PC-3 (cell line): ENCODE measurements at regions not wholly inside any gene's neighbourhood (a gene's known extent, or its start where the extent isn't known, plus 50 kb on each side); places are given as distances from the start of the nearest gene placed in this dataset.

Experiments
- ATAC-seq: fragments of 200-7000 bp; cut with Tn5 transposase; 2 replicates; pipeline ENCODE4 v1.9.1; 2020; ENCODE audit warnings: mild to moderate bottlenecking, moderate library complexity
- BruUV-seq: library from RNA; stranded (reverse); fragments of 400-500 nt; replicated peaks from 2 replicates; lab custom pipeline; 2021; lab: Mats Ljungman, UMichigan
- CTCF ChIA-PET: fragments of 300-600 bp; sonication (Branson Sonifier 250); formaldehyde crosslinking; loops from one replicate; lab custom pipeline; 2022; ENCODE audit warnings: antibody characterized with exemption; lab: Charles Lee
- POLR2A ChIA-PET: fragments of 300-600 bp; sonication (Branson Sonifier 250); formaldehyde crosslinking; loops from one replicate; lab custom pipeline; 2022; ENCODE audit warnings: antibody characterized with exemption; ENCODE audit not compliant: unreplicated experiment; lab: Charles Lee
- DNase-seq: peaks from one replicate; pipeline ENCODE4 v3.0.0-alpha.2; 2015
- H2AFZ ChIP-seq: fragments of 300-600 bp; sonication (generic); 2 replicates; pipeline ENCODE4 v1.6.0; 2016; ENCODE audit warnings: antibody characterized with exemption, low read length
- H3F3A ChIP-seq: fragments of 300-600 bp; sonication (generic); one replicate; pipeline ENCODE4 v1.6.0; 2017; ENCODE audit warnings: antibody characterized with exemption, low read length, control low read depth, mild to moderate bottlenecking; ENCODE audit not compliant: unreplicated experiment
- H3K27ac ChIP-seq: fragments of 300-600 bp; sonication (generic); 2 replicates; pipeline ENCODE4 v1.5.1; 2016; ENCODE audit warnings: mild to moderate bottlenecking, low read length
- H3K27me3 ChIP-seq: fragments of 300-600 bp; sonication (generic); 2 replicates; pipeline ENCODE4 v1.6.1; 2016; ENCODE audit warnings: low read length, mixed read lengths
- H3K36me3 ChIP-seq: fragments of 300-600 bp; sonication (generic); 2 replicates; pipeline ENCODE4 v1.6.1; 2016; ENCODE audit warnings: low read depth, mixed run types, low read length, mixed read lengths
- H3K4me1 ChIP-seq: fragments of 300-600 bp; sonication (generic); 2 replicates; pipeline ENCODE4 v1.5.1; 2016; ENCODE audit warnings: low read length; ENCODE audit not compliant: insufficient read depth
- H3K4me2 ChIP-seq: fragments of 300-600 bp; sonication (generic); 2 replicates; pipeline ENCODE4 v1.6.0; 2016; ENCODE audit warnings: low read length
- H3K4me3 ChIP-seq: fragments of 300-600 bp; sonication (generic); 2 replicates; pipeline ENCODE4 v1.5.1; 2016; ENCODE audit warnings: mild to moderate bottlenecking, low read length, mixed read lengths
- H3K79me2 ChIP-seq: fragments of 300-600 bp; sonication (generic); 2 replicates; pipeline ENCODE4 v1.6.1; 2017; ENCODE audit warnings: low read length, mixed read lengths
- H3K9ac ChIP-seq: fragments of 300-600 bp; sonication (generic); 2 replicates; pipeline ENCODE4 v1.6.0; 2016; ENCODE audit warnings: mild to moderate bottlenecking, low read length
- H3K9me2 ChIP-seq: fragments of 300-600 bp; sonication (generic); replicated peaks from 2 replicates; pipeline ENCODE4 v1.6.1; 2016; ENCODE audit warnings: mixed run types, low read length, mixed read lengths
- H3K9me3 ChIP-seq: fragments of 300-600 bp; sonication (generic); 2 replicates; pipeline ENCODE4 v1.6.1; 2016; ENCODE audit warnings: low read length, mixed read lengths
- H4K20me1 ChIP-seq: fragments of 300-600 bp; sonication (generic); 2 replicates; pipeline ENCODE4 v1.6.1; 2016; ENCODE audit warnings: low read length, mixed read lengths
- CTCF ChIP-seq: fragments of 300-600 bp; sonication (generic); conservative IDR thresholded peaks from 2 replicates; pipeline ENCODE4 v1.5.1; 2017; ENCODE audit warnings: antibody characterized with exemption, low read depth, mild to moderate bottlenecking, low read length
- EZH2 ChIP-seq: fragments of 300-600 bp; sonication (generic); IDR thresholded peaks from one replicate; pipeline ENCODE4 v1.6.1; 2017; ENCODE audit warnings: antibody characterized with exemption, mild to moderate bottlenecking, low read length; ENCODE audit not compliant: unreplicated experiment
- EZH2phosphoT487 ChIP-seq: fragments of 300-600 bp; sonication (generic); IDR thresholded peaks from 2 replicates; pipeline ENCODE4 v1.6.1; 2018; ENCODE audit warnings: mild to moderate bottlenecking, antibody characterized with exemption, low read length, borderline replicate concordance
- intact Hi-C: fragments of 100-400 bp; cut with micrococcal nuclease; formaldehyde crosslinking; loops from 2 replicates; pipeline ENCODE4 v1.9.0; 2023

DNA sequence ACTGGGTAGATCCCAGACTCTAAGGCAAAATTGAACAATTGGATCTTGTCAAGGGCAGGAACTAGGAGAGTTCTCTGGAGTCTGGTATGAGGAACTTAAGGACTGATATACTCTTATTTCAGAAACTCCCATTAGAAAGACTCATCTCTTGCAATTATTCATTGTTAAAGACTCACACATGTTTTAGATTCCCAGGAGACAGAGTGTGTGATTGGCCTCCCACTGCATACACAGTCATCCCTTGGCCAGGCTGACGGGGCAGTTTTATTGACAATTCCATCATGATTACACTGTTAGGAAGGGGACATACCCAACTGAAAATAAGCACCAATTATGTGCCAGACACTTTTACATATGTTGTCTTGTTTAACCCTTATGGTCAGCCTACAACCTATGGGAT lies 347.2 kb downstream of the DMAC1 start:
- no peak overlapping the region for H3K4me3 ChIP-seq
- no peak overlapping the region for H3K9ac ChIP-seq
- ATAC-seq (no peak), DNase-seq (no peak)
- H3K36me3 ChIP-seq = no peaks in the 10 kb centered on the region
- no peaks in the 10 kb centered on the region for H3K9me2 ChIP-seq
- H3K27ac ChIP-seq = no peak overlapping the region
- no peaks in the 10 kb centered on the region for H3K4me1 ChIP-seq
- no peaks in the 10 kb centered on the region for H4K20me1 ChIP-seq
- intact Hi-C loops = no loop called here
- no peak overlapping the region for H2AFZ ChIP-seq
- H3K9me3 ChIP-seq = no peaks in the 10 kb centered on the region
- no TSS peak for BruUV-seq
- H3F3A ChIP-seq = no peaks in the 10 kb centered on the region
- no peaks in the 10 kb centered on the region for H3K79me2 ChIP-seq
- H3K27me3 ChIP-seq = no peaks in the 10 kb centered on the region
- no peak overlapping the region for H3K4me2 ChIP-seq
- TF ChIP-seq CTCF (no peak), EZH2 (no peak)
- CTCF ChIA-PET = no interaction called here
- POLR2A ChIA-PET = no interaction called here

DNA sequence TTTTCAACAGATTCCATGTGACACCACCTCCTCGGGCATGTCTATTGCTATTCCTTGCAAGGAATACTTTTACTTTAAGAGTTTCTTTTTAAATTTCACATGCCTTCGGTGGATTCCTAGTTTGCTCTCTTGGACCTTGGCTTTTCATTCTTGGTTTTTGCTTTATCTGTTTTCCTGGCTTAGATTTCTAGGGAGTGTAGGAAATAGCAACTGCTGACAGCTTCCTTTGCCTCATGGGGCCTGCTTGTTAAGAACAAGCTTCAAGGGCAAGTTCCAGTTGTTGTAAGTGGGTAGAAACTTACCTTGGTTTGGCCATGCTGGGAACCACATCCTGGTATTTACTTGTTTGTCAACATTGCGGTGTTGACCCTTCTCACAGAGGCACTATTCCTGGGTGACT lies 348.5 kb downstream of the DMAC1 start:
- no peak overlapping the region for H3K4me3 ChIP-seq
- H3K79me2 ChIP-seq = no peaks in the 10 kb centered on the region
- H3K27ac ChIP-seq = no peak overlapping the region
- CTCF ChIA-PET = no interaction called here
- no peak overlapping the region for H3K4me2 ChIP-seq
- no peaks in the 10 kb centered on the region for H3F3A ChIP-seq
- no peaks in the 10 kb centered on the region for H3K27me3 ChIP-seq
- no peak overlapping the region for H3K9ac ChIP-seq
- intact Hi-C loops = no loop called here
- no peaks in the 10 kb centered on the region for H3K9me3 ChIP-seq
- no peak for TF ChIP-seq CTCF
- no peak for TF ChIP-seq EZH2
- TF ChIP-seq EZH2phosphoT487 = no peak
- DNase-seq (no peak), ATAC-seq (no peak)
- H2AFZ ChIP-seq = no peak overlapping the region
- no peaks in the 10 kb centered on the region for H3K36me3 ChIP-seq
- no TSS peak for BruUV-seq
- H3K4me1 ChIP-seq = no peaks in the 10 kb centered on the region
- H4K20me1 ChIP-seq = no peaks in the 10 kb centered on the region
- POLR2A ChIA-PET = no interaction called here
- H3K9me2 ChIP-seq = no peaks in the 10 kb centered on the region

- POLR2A ChIA-PET = no interaction called here
- no peak overlapping the region for H2AFZ ChIP-seq
- ATAC-seq (no peak), DNase-seq (no peak)
- no TSS peak for BruUV-seq
- H3K9me2 ChIP-seq = no peaks in the 10 kb centered on the region
- H3F3A ChIP-seq = no peaks in the 10 kb centered on the region
- no peaks in the 10 kb centered on the region for H4K20me1 ChIP-seq
- H3K36me3 ChIP-seq = no peaks in the 10 kb centered on the region
- H3K27me3 ChIP-seq = no peaks in the 10 kb centered on the region
- H3K9ac ChIP-seq = no peak overlapping the region
- TF ChIP-seq EZH2 (no peak), CTCF (no peak), EZH2phosphoT487 (no peak)
- intact Hi-C loops = no loop called here
- H3K4me1 ChIP-seq = no peaks in the 10 kb centered on the region
- no peak overlapping the region for H3K4me3 ChIP-seq
- H3K9me3 ChIP-seq = no peaks in the 10 kb centered on the region
- H3K79me2 ChIP-seq = no peaks in the 10 kb centered on the region
- no peak overlapping the region for H3K4me2 ChIP-seq
- CTCF ChIA-PET = no interaction called here
- no peak overlapping the region for H3K27ac ChIP-seq
Measured at GRCh38 chr9:7443541-7443940, 356.0 kb downstream of the DMAC1 start.
